Activated CD8-positive, alpha-beta memory T cell treated with anti-CD3 and anti-CD28 coated beads for 36 hours (primary cell): ENCODE measurements at regions not wholly inside any gene's neighbourhood (a gene's known extent, or its start where the extent isn't known, plus 50 kb on each side); places are given as distances from the start of the nearest gene placed in this dataset.

Experiments
- CTCF ChIA-PET: fragments of 350-600 bp; sonication (Branson Sonifier 250); formaldehyde crosslinking; loops from one replicate; lab custom pipeline; 2021; ENCODE audit warnings: antibody characterized with exemption; lab: Charles Lee
- POLR2A ChIA-PET: fragments of 350-600 bp; sonication (Branson Sonifier 250); formaldehyde crosslinking; loops from one replicate; lab custom pipeline; 2021; ENCODE audit warnings: antibody characterized with exemption; lab: Charles Lee

DNA sequence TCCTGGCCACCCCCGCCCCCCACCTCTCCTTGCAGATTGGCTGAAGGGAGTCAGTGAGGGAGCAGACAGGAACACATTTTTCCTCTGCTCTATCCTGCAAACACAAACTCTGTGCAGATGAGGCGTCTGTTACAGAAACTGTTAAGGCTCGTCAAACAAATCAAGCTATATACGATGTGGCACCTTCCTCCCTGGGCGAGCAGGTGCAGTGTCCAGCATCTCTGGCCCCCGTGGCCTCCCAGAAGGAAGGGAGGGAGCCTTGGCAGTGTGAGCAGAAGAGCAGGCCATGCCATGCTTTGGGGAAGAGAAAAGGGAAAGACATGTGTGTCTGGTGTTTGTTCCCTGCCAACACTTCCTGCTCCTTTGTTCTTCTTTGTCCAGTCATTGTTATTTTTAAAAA, 267.8 kb downstream of the UTP18 start:
- POLR2A ChIA-PET, result no interaction called here
- CTCF ChIA-PET, result no interaction called here

DNA sequence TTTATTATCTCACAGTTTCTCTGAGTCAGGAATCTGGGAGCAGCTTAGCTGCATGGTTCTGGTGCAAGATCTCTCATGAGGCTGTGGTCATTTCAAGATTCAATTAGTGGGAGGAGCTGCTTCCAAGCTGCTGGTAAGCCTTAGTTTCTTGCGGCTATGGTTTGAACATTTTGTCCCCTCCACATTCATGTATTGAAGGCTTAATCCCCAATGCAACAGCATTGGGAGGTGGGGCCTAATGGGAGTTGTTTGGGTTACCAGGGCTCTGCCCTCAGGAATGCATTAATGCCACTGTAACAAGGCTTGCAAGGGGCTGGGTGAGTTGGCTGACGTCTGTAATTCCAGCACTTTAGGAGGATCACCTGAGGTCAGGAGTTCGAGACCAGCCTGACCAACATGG, 272.9 kb downstream of the UTP18 start:
- CTCF ChIA-PET, result no interaction called here

DNA sequence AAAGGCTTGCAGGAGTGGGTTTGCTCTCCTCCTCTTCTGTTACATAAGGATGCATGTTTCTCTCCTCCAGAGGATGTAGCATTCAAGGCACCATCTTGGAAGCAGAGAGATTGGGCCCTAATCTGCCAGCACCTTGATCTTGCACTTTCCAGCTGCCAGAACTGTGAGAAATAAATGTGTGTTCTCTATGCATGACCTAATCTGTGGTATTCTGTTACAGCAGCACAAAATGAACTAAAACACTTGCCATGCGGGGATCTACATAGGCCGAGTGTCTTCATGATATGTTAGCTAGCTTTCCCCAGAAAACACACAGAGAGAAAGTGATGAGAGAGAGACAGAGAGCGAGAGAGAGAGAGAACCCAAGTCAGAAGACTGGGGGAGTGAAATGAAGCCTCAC, 273.5 kb downstream of the UTP18 start:
- ChIA-PET POLR2A (no interaction called here), CTCF (no interaction called here)

More for the DNA sequence above, 272.9 kb downstream of the UTP18 start:
- POLR2A ChIA-PET, result no interaction called here

DNA sequence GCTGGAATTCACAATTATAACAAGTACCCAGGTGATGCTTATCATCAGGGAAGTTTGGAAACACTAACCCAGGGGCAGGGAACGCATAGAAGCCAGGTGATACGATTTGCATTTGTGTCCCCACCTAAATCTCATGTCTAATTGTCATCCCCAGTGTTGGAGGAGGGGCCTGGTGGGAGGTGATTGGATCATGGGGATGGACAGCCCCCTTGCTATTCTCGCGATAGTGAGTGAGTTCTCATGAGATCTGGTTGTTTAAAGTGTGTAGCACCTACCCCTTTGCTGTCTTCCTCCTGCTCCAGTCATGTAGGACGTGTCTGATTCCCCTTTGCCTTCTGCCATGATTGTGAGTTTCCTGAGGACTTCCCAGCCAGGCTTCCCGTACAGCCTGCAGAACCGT, 276.3 kb downstream of the UTP18 start:
- CTCF ChIA-PET, result interaction anchor here (1.4 kb wide), 1 partner anchor 165 kb away, joined by 3 read pairs; no protein-coding TSS in a partner anchor
- POLR2A ChIA-PET, result no interaction called here

DNA sequence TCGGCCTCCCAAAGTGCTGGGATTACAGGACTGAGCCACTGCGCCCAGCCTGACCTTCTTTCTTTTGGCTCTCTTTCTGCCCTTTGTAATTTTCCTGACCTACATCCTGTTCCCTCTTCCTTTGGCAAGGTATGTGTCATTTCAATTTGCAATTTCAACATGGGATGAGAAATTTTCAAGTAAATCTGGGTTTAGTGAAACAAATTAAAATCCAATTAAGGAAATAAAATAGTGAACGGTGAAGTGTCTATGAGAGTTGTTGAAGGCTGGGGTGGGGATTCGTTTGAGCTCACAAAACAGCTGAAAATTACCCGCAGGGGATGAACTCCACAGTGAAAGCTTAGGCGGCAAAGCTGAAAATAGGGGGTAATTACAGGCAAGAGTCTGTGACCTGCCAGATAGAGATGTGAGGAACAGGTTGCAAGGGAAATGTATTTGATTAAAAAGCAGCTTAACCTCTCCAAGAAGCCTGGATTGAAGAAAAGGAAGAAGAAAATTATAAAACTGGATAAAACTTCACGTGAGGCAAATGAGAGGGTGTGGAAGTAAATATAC, 277.7 kb downstream of the UTP18 start:
- ChIA-PET CTCF (no interaction called here), POLR2A (no interaction called here)

DNA sequence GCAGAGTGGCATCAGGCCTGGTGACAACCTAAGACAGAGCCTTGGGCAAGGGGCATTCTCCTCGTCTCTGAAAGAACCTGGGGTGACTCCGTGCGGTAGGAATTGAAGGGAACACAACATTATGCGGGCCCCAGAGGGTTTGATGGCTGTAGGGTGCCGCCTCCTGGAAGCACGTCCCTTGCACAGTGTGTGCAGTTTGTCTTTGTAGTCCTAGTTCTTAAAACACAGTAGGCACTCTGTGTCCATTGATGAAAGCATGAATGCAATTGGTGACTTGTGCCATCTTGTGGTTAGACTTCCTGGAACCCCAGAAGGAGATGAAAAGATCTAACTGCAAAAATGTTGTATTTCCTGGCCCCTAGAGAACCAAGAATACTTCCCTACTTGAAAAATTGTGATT, 279.8 kb downstream of the UTP18 start:
- ChIA-PET CTCF (no interaction called here), POLR2A (no interaction called here)

DNA sequence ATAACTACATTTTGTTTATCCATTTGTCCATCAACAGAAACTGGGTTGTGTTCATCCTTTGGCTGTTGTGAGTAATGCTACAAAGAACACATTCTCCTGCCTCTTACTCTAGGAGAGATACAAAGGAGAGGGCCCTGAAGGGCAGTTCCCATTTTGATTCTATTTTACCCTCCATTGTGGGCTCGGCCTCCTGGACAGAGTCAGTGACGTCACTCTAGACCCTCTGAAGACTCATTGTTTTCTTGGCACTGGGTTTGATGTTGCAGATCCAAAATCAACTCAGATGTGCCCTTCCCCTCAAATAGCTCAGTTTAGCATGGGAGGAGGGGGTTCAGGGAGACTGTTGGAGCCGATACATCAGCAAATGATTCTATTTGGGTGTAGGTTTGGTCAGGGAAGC, 280.9 kb downstream of the UTP18 start:
- POLR2A ChIA-PET, result no interaction called here
- CTCF ChIA-PET, result no interaction called here

DNA sequence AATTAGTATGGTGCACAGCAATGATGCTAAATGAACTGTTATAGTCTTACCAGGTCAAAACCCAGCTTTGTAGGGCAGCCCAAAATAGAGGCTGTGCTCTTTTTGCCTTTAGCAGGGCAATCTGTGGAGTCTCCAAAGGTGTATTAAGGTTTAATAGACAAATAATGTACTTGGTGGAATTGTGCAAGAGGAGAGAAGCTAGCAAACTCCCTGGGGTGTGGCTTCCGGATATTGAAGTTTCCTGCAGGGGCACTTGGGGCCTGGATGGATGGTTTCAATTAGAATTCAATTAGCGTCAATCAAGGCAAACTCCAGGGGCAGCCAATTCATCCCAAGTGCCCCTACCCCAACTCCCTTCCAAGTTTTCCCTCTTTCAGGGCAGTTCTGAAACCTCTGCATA, 285.8 kb downstream of the UTP18 start:
- POLR2A ChIA-PET, result no interaction called here
- CTCF ChIA-PET, result no interaction called here

DNA sequence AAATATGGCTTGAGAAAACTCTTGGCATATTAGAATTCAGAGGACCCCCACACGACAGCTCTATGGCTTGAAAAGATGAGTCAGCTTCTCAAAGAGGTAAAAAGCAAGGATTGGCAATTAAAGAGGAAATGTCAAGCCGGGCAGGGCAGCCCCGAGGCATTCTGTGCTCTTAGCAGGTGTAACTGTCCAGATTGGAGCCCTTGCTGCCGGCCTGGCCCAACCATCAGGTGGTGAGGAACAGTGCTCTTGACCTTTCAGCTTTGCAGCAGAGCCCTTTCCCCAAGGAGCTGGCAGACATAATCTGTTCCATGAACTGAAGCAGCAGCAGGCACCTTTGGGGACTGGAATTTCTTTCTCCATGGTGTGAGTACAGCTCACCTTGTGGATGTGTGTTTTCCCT, 287.8 kb downstream of the UTP18 start:
- ChIA-PET CTCF (no interaction called here), POLR2A (no interaction called here)

DNA sequence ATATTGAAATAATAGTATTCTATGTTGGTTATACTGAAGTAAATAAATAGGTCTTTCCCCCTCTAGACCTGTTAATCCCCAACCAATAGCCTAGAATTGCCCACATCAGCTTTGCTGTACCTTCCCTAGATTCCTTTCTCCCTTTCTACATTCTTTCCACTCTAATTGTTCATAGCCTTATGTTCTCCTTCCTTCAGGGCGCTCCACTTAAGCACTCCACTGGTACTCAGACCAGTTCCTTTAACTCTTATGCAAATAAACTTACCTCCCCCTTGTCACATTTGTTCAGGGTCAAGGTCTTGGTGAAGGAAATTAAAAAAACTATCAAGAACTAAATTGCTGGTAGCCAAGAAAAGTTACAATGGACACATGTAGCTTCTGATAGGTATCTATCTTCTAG, 294.8 kb downstream of the UTP18 start:
- POLR2A ChIA-PET, result no interaction called here
- CTCF ChIA-PET, result no interaction called here

DNA sequence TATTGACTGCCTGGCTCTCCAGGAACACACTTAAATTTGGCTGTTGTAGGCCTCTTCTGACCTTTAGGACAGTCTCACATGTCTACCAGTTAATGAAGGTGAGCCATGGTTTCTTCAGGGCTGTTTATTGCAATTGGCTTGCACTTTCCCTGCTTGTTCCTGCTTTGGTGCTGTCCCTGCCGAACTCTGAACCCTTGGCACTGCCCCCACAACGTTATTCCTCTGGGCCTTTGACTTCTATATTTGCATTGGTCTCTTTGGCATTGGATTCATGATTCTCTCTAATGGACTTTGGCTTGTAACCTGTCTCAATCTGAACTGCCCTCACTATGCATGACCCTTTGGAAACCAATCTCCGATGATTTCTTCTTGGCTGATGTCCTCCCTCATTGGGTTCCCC, 299.4 kb downstream of the UTP18 start:
- ChIA-PET POLR2A (no interaction called here), CTCF (no interaction called here)

DNA sequence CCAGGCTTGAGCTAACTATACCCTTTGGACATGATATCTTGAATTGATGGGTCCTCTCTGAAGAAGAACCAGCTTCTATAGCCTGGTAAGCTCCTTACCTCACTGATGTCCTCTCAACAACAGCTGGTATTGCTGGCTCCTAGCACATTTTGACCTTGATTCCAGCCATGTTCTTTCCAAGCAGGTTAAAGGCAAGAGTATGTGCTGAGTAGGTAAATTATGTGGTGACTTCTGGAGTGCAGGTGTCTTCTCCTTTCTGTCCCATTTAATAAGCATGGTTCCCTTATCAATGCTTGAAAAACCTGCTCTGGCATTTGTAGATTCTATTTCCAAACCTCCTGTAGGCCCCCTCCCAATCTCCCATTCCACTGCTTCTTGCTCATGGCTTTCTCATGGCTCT, 300.1 kb downstream of the UTP18 start:
- POLR2A ChIA-PET, result no interaction called here

DNA sequence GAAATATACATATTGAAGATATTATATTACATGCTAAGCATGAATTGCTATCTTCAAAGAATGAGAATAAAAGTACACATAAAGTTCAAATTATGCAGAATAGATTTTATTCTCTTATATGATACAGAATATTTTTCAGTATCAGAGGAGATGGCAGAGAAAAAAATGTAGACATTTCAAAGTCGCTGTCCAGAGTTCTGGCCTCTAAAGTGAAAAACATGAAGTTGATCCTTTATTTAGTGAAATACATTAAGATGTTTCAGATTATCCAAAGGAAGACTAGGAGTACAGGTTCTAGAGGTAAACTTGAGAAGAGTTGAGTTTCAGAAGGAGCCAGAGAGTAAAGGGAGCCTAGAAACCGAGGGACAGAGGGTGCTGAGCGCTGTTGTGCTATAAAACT, 303.6 kb downstream of the UTP18 start:
- POLR2A ChIA-PET, result no interaction called here

More for the DNA sequence above, 300.1 kb downstream of the UTP18 start:
- CTCF ChIA-PET, result no interaction called here

DNA sequence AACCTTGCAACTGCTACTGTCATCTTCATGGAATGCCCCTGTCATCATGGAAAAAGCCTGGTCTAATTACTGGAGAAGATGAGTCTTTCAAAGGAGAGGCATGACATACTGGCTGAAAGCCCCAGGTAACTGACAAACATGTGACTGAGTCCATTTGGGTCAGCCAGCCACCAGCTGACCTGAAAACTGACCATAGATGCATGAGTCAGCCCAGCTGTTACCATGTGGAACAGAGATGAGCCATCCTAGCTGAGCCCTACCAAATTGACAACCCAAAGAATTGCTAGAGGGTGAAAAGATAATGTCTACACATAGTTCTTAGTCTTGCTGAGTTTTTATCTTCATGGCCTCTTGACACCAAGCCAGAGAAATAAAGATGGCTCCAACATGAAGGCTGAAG, 311.8 kb downstream of the UTP18 start:
- ChIA-PET CTCF (no interaction called here), POLR2A (no interaction called here)

More for the DNA sequence above, 303.6 kb downstream of the UTP18 start:
- CTCF ChIA-PET, result no interaction called here
